CD4-positive, alpha-beta T cell treated with Interleukin-2 at 100 ng/mL for 4 hours (primary cell): ENCODE measurements at regions not wholly inside any gene's neighbourhood (a gene's known extent, or its start where the extent isn't known, plus 50 kb on each side); places are given as distances from the start of the nearest gene placed in this dataset.
"Not testable (repeated sequence)": the region's sequence is repeated elsewhere in the genome, so short reads cannot be mapped to it uniquely, and the experiment has no call there.

ENCODE experiments used
- DNase-seq: peaks from one replicate; pipeline ENCODE4 v3.0.0-alpha.2; 2020; ENCODE audit warnings: low spot score

- not testable (repeated sequence) for DNase-seq
Measured at GRCh38 chr18:14460364-14460763, 83.0 kb downstream of the POTEC start.

DNA sequence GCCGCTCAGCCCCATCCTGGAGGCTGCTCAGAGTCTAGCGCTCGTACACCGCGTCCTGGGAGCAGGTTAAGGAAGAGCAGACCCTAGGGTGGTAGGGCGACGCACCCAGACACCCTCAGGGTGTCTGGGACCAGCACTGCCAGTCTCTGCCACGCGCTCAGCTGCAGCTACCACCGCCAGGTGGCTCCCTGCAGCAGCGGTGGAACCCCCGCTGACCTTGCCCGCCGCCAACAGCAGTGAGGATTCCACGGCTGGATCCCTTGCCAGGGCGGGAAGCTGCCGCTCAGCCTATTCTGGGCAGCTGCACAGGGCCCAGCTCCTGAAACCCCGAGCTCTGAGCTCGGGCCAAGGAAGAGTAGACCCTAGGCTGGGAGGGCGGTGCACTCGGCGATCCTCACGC, 83.6 kb downstream of the POTEC start:
- not testable (repeated sequence) for DNase-seq

DNA sequence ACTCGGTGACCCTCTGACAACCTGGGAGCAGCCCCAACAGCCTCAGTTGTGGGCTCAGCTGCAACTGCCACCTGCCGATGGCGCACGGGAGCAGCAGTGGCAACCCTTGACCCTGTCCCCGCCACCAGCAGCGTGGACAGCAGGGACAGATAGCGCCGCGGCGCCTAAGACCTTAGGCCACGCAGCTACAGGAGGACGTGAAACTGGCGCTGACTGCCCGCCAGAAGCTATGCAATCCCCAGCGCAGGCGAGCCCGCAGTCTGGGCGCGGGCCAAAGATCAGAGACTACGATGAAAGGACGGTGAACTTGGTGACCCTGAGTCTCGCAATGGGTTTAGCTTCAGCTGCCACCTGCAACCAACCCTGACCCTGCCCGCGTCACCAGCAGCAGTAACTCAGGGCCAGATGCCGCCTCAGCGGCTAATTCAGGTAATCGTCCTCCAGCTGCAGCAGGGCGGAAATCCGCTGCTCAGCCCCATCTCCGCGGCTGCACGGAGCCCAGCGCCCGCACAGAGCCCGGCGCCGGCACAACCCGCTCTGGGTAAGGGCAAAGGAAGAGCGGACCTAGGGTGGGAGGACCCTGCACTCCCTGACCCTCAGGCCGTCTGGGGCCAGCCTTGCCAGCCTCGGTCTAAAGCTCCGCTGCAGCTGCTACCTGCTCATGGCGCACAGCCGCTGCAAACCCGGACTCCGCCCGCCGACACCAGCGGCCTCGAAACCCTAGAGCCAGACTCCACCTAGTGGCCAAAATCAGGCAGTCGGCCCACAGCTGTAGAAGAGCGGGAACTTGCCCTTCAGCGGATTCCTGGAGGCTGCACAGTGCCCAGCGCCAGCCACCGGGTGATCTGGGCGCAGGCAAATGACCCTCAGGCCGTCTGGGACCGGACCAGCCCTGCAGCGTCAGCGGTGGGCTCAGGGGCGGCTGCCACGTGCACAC, 85.1 kb downstream of the POTEC start:
- peak; percentile 78 for DNase-seq

DNA sequence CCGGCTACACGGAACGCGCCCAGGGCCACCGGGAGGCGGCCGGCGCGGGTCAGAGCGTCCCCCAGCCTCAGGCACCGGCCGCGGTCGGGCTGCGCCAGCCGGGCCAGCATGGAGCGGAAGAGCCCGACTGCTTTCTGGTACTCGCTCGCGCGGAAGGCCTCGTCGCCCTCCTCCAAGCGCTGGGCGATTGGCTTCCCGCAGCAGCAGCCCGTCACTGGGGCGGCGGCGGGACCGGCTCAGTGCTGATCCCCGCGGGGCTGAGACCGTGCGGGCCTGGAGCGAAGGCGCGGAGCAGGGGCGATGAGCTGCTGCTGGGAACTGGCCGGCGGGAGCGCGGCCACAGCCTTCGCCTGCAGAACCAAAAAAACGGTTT, 92.8 kb downstream of the POTEC start:
- peak; percentile 27 for DNase-seq

DNA sequence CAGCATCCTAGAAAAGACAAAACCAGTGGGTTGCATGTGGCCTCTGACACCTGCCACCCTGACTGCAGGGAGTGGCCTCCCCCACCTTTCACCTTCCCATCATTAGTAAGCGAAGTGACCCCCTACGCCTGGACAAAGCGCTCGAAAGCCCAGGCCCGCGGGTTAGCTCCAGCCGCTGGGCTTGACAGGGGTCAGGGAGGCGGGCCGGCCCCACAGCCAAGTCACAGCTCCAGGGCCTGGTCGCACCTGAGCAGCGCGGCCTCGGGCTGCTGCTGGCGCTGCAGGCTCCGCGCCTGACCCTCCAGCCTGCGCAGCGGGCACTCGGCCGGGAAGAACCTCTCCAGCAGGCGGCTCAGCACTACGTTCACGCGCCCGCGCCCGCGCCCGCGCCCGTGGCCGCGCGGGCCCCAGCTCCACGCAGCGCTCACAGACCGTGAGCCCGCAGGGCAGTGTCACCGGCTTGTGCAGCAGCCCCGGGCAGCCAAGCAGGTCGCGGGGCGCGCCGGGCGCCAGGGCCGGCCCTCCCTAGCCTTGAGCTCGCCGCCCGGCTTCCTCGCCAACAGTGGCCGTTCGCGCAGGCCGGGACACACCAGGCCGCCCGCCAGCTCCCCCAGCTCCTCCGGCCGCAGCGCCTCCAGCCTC, 93.3 kb downstream of the POTEC start:
- DNase-seq, result peak; percentile 42

DNA sequence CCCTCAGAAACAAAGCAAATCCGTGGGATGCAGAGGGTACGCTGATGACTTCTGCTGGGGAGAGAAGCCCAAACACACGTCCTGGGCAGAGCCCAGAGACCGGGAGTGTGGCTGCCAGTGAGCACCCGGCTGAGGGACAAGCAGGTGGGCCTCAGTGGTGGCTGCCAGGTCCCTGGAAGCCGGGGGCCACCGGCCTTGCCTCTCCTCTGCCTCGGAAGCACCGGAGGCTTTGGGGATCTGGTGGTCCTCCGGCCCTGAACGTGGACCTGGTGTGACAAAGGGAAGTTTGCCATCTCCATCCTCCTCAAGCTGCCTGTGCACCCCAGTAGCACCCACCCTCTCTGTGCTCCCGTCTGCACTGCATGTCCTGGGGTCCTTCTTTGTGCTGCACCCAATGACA, 94.3 kb downstream of the POTEC start:
- not testable (repeated sequence) for DNase-seq

- not testable (repeated sequence) for DNase-seq
Measured at GRCh38 chr18:14447715-14448114, 95.7 kb downstream of the POTEC start.

- DNase-seq, result not testable (repeated sequence)
Measured at GRCh38 chr18:14435460-14435859, 107.9 kb downstream of the POTEC start.

DNA sequence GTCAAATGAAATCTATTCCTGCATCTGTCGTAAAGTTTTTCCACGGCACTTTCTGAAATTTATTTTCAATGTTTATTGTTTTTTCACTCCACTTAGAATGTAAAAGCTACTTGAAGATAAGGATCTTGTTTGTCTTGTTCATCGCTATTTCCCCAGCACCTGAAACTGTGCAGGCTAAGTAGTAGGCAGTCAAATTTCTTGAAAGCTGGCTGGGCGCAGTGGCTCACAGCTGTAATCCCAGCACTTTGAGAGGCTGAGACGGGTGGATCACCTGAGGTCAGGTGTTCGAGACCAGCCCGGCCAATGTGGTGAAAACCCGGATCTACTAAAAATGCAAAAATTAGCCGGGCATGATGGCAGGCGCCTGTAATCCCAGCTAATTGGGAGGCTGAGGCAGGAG, 111.0 kb downstream of the POTEC start:
- not testable (repeated sequence) for DNase-seq

DNA sequence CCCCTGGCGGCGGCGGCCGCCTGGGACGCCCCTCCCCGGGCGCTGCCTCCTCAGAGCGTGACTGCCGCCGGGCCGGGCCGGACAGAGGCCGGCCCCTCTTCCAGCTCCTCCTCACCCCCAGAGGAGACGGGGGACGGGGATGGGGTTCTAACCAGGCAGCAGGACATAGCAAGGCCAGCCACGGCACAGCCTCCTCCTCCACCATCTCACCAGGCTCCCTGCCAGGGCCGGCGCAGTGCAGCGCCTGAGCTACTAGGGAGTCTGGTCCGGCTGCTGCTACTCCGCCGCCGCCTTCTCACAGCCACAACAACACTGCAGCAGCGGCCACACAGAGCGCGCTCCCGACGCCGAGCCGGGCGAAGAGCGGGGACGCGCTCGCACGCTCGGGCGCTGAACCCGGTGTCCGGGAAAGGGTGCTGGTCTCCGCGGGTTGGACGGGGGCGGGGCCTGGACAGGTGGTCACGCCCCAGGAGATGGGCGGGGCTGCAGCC, 112.3 kb downstream of the POTEC start:
- DNase-seq, result peak; percentile 60

- DNase-seq, result peak; percentile 44
Measured at GRCh38 chr18:14415806-14416205, 127.6 kb downstream of the POTEC start.

DNA sequence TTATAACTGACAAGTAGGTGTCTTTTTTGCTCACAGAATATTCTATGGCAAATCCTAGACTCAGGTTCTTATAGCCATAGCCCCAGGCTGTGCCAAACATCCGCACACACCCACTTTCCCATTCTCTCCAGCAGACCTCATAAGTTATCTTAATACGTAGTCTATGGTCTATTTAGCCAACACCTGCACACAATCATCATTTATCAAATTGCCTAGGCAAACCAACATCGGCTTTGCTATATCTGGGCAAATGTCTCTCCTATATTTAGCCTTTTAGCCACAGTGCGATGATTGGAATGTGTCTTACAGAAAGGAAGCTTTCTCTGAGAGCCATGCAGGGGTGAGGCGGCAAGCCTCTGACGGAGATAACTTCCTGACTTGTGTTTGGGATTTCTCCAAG, 128.0 kb downstream of the POTEC start:
- DNase-seq, result not testable (repeated sequence)

DNA sequence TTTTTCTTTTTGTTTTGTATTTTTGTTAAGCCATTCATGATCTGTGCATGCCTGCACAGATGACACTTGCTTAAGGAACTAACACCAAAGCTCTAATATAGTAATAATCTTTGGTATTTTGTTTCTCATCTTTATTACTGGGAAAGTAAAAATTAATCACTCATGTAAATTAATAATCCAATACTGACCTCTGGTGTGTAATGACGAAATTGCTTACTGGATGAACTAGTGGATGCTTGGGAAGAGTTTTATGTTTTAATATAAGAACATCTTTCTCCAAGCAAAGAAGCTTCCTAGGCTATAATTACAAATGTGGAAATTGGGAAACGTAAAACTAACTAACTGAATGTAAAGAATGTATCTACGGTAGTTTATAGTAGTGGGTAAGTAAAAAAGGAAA, 147.9 kb downstream of the POTEC start:
- peak; percentile 12 for DNase-seq

GRCh38 chr18:14393563-14394103, 149.8 kb downstream of the POTEC start:
- DNase-seq, result not testable (repeated sequence)

- not testable (repeated sequence) for DNase-seq
Measured at GRCh38 chr18:14392604-14393003, 150.8 kb downstream of the POTEC start.

GRCh38 chr18:14384961-14385360, 158.4 kb downstream of the POTEC start:
- DNase-seq, result not testable (repeated sequence)

DNA sequence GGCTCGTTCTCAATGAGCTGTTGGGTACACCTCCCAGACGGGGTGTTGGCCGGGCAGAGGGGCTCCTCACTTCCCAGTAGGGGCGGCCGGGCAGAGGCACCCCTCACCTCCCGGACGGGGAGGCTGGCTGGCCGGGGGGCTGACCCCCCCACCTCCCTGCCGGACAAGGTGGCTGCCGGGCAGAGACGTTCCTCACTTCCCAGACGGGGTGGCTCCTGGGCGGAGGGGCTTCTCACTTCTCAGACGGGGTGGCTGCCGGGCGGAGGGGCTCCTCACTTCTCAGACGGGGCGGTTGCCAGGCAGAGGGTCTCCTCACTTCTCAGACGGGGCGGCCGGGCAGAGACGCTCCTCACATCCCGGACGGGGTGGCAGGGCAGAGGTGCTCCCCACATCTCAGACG, 160.7 kb downstream of the POTEC start:
- DNase-seq, result not testable (repeated sequence)

DNA sequence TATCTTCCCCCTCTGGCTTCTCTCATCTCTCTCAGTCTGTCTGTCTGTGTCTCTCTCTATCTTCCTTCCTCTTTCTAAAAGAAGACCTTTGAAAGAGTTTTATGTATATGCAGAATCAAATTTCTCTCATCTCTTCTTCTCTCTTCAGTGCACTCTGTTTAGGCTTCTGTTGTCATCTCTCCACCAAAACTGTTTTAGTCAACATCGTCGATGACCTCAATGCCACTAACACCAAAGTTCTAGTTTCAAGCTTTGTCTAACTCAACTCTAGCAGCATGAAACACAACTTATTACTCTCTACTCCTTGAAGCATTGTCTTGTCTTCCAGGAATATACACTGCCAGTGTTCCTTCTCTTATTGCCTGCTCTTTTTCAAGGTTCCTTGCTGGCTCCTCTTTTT, 163.9 kb downstream of the POTEC start:
- not testable (repeated sequence) for DNase-seq

DNA sequence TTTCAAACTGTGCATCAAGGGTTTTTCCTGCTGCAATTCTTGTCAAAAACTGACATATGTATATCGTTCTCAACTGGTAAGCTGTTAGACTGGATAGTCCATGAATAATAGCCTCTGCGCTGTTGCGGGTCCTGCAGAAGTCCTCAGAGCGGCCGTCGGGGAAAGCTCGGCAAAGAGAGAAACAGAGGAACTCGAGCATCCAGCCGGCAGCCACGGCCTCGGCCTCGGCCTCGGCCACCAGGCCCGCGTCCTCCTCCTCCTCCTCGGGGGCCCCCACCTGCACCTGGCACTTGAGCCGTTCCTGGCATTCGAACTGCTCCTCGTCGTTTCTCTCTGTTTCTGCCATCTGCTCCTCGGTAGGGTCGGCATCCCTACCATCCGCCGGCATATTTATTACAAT, 165.0 kb downstream of the POTEC start:
- DNase-seq, result not testable (repeated sequence)

GRCh38 chr18:14361346-14361745, 182.1 kb downstream of the POTEC start:
- DNase-seq, result not testable (repeated sequence)

DNA sequence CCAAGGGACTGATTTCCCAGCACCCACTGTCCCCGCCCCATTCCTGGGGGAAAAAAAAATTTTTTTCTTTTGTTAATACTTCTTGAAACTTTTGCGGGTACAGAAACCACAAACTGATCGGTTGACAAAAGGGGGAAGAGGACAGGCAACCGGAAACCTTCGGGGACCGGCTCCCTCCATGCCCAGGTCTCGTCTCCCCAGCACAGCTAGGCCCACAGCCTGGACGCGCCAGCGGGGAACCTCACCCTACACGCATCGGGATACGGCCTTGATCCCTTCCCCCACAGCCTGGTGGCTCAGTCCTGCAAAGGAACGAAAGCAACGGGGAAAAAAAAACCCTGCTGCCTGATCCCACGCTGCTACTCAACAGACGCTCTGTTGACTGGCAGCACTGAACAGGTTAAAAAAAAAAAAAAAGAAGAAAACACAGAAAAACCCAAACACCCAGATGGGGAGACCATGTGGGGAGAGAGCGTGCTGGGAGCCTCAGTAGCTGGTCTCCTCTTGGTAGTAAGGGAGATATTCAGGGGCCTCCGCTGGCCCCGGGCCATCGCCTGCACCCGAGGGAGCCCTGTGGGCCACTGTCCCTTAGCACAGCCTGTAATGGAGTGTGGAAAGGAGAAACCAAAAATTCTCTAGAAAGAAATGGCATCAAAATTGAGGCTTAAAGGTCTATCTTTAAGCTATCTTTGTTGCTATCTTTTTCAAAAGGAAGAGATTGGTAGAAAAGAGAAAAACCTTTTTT, 185.7 kb downstream of the POTEC start:
- not testable (repeated sequence) for DNase-seq

- not testable (repeated sequence) for DNase-seq
Measured at GRCh38 chr18:14342170-14342569, 201.2 kb downstream of the POTEC start.
